H7 (cell line): ENCODE measurements at regions not wholly inside any gene's neighbourhood (a gene's known extent, or its start where the extent isn't known, plus 50 kb on each side); places are given as distances from the start of the nearest gene placed in this dataset.

Experiments used
- DNase-seq: peaks from one replicate; pipeline ENCODE4 v3.0.0; 2012
- H3K27me3 ChIP-seq: 2 replicates; pipeline ENCODE4 v1.6.0; 2011; ENCODE audit warnings: mild to moderate bottlenecking, low read length; ENCODE audit not compliant: control insufficient read depth, insufficient read depth
- H3K36me3 ChIP-seq: replicated peaks from 2 replicates; pipeline ENCODE4 v1.5.1; 2011; ENCODE audit warnings: low read length; ENCODE audit not compliant: control insufficient read depth, insufficient read depth
- H3K4me3 ChIP-seq: 2 replicates; pipeline ENCODE4 v1.5.1; 2011; ENCODE audit warnings: low read depth, mild to moderate bottlenecking, control low read depth, low read length, moderate library complexity; ENCODE audit not compliant: insufficient read depth

DNA sequence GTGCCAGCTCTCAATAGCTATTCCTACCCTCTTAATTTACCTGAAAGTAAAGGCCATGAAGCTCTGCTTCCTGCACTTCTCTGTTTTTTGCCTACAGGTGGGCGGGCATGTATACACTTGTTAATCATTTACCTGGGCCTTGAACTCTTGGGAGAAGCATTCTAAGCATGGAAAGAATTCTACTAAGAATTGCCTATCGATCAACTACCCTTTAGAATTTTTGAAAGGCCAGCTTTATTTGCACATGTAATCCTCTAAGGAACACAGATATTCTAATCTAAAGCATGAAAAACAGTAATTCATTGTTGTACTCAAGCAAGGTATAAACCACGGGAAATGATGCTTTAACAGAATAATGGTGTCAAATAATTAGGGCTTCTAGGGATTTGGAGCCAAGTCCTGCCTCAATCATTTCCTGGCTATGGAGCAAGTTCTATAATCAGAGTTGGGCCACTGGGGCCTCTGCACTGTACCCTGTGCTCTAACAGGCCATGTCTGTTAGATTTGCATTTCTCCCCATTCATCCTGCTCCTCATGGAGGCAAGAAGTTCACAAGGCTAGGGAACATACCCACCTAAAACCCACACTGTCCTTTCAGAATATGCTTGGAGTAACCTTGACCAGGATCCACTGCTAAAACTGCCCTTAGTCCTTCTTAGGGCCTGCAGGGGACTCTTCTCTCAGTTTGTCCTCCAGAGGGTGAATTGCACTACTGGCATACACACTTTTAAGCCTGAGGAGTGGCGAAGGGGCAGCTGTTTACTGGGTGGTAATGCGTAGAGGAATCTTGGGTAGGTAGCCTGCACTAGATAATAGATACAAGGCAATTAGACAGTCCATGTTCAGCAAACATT lies 276.4 kb upstream of the JAG1 start:
- DNase-seq, result no peak
- no peak overlapping the region for H3K4me3 ChIP-seq
- H3K36me3 ChIP-seq, result no peaks in the 10 kb centered on the region
- H3K27me3 ChIP-seq, result no peaks in the 10 kb centered on the region

DNA sequence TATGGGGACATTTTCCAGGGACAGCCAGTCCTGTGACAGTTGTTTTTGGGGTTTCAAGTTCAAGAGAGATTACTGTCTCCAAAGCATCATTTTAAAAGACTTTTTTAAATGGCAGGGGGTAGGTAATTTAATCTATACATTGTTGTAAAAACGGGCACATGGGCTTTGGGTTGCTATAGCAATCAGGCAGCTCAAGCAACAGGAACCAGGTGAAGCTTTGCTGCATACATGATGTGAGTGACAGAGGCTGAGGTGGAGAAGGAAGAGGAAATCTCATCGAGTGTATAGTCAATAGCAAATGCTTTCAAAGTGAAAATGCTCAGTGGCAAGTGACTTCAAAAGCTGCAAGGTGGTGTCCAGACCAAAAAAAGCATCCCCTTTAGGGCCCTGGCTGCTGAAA lies 277.4 kb upstream of the JAG1 start:
- no peaks in the 10 kb centered on the region for H3K27me3 ChIP-seq
- DNase-seq, result no peak

DNA sequence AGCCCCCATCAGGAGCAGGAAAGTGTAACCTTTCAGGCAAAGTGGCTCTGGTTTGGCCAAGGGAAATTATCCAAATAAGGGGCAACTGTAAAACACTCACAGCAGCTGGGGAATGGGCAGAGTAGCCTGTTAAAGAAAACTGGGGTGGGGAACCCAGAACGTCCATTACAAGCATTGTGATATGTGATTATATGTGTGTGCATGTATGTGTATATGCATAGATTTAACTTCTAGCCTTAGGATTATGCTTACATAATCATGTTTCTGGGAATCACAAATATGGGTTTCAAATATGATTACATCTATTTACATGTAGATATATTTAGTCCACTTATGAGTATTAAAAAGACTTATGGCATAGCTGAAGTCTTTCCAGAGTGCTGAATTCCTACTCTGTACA lies 278.1 kb upstream of the JAG1 start:
- H3K36me3 ChIP-seq, result no peaks in the 10 kb centered on the region
- H3K27me3 ChIP-seq, result no peaks in the 10 kb centered on the region
- no peak for DNase-seq
- no peak overlapping the region for H3K4me3 ChIP-seq

More for the DNA sequence above, 277.4 kb upstream of the JAG1 start:
- Histone ChIP-seq H3K4me3 (no peak overlapping the region), H3K36me3 (no peaks in the 10 kb centered on the region)

DNA sequence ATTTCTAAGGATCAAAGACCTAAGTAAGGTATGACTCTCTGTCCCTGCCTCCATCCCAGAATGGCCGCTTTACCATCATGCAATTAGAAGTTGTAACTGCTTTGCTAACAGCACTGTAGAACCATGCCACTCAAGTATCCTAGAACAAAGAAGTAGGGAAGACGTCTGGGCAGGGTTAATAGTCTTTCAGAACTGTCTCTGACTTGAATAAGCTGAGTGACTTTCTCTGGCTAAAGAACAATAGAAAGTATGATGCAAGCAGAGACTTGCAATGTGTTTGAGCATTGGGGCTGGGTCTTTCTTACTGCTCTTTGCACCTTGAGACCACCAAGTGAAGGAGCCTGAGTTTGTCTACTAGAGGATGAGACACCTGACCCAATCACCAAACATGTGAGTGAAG lies 279.6 kb upstream of the JAG1 start:
- Histone ChIP-seq H3K36me3 (no peaks in the 10 kb centered on the region), H3K4me3 (no peak overlapping the region), H3K27me3 (no peaks in the 10 kb centered on the region)
- DNase-seq, result no peak

DNA sequence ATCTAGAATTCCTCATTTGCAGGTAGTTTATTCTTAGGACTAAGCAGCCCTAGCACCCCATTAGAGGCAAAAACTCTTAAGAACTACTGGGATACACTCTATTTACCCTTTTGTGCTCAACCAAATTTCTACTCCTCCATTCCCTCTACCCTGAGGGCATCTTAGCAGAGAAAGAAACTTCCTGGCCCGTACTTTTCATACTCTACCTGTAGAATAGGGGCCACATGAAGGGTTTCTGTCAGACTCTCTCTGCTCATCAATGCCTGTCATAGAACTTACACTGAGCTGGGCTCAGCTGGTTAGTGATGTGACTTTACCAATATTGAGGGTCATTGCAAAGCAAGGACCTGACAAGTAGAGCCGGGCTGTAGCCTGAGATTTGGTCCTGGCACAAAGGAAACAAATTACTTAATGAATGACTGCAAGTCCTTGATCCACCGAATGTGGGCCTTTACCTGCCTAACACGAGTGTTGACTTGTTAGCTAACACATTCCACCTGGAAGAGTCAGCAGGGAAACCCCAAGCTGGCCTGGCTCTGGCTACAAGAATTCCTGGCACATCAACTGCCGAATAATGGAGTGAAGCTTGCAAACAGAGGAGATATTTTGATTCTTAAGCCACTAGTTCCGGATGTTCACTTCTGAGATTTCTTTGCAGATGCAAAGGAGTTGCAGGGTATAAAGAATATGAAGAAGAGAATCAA lies 280.5 kb upstream of the JAG1 start:
- Histone ChIP-seq H3K27me3 (no peaks in the 10 kb centered on the region), H3K4me3 (no peak overlapping the region), H3K36me3 (no peaks in the 10 kb centered on the region)
- DNase-seq, result no peak

DNA sequence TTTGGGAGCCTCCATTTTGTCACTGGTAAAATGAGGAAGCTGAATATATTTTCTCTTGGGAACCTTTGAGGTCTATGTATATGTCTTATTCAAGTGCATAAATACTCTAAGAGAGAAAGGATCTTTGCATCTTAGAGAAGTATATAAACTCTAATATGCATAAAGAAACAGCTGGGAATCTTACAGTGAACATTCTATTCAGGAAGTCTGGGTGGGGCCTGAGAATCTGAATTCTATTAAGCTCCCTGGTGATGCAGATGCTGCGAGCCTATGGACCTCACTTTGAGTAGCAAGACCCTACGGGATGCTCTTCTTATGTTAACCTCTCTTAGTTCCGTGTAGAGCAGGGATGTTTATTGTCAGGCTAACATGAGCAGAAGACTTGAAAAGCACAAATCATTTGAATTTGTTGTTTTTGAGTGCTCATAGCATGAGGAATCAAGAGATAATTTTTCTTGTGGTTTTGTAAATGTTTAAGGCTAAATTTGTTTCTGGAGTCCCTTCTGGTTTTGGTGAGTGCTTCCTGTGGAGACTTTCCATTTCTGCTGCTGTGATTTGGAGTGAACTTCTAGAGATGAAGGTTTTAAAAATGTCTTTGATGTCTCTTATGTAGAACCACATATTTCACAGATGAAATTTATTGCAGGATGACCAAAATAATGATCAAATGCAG lies 281.2 kb upstream of the JAG1 start:
- no peak for DNase-seq
- Histone ChIP-seq H3K4me3 (no peak overlapping the region), H3K36me3 (no peaks in the 10 kb centered on the region), H3K27me3 (no peaks in the 10 kb centered on the region)

DNA sequence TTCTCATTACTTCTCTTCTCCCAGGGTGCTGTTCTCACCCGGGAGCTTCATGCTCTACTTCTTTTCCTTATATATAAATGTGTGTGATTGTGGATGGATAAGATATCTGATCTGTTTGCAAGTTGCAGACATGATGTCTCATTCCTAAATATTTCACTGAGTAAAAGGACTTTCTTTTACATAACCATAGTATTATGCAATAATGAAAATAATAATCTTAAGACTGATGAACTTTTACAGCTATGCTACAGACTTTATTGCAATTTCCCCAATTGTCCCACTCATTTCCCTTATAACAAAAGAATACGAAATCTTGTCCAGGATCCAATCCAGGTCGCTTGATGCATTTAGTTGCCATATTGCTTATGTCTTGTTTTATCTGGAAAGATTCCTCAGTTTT lies 284.5 kb upstream of the JAG1 start:
- Histone ChIP-seq H3K36me3 (no peaks in the 10 kb centered on the region), H3K27me3 (no peaks in the 10 kb centered on the region), H3K4me3 (no peak overlapping the region)
- no peak for DNase-seq

DNA sequence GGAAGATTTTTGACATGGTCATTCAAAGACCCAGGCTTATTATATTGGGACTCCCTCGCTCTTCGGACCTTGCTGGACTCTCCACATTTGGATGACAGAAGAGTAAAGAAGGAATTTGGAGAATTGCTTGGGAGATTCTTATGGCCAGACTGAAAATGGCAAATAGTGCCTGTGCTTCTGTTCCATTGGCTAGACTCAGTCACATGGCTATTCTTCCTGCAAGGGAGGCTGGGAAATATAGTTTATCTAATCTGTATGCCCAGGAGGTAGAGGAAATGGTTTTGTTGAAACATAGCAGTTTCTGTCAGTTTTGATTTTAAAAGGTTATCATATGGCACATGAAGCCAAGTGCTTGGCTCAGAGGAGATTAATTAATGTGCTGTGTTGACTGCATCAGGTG lies 286.6 kb upstream of the JAG1 start:
- Histone ChIP-seq H3K4me3 (no peak overlapping the region), H3K36me3 (no peaks in the 10 kb centered on the region), H3K27me3 (no peaks in the 10 kb centered on the region)
- DNase-seq, result no peak

DNA sequence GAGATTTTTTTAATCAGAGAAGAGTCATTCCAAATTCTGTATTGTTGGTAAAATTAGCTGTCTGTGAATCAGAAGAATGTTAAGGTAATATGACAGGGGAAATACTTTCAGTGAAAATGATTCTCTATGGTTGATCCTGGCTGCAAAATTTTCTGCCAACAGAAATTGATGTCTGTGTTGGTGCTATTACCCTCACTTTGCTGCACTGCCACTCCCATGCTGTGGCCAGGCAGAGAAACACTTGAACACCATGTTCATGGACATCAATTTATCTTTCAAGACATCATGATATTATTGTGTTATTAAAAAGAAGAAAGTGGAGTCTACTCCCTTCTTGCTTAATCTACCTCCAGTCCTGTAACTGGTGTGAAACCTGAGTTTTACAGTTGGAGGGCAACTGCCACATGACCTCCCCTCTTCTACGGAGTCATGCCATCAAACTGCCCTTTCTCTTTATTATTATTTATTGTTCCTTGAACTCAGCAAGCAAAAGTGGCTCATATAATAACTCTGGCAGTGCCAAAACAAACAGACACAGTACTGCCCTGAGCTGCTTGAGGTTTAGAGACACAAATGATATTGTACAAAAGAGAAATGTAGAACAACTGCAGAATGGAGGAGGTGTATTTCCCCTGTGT lies 288.0 kb upstream of the JAG1 start:
- H3K4me3 ChIP-seq, result no peak overlapping the region
- H3K27me3 ChIP-seq, result no peaks in the 10 kb centered on the region
- no peak for DNase-seq
- H3K36me3 ChIP-seq, result no peaks in the 10 kb centered on the region

DNA sequence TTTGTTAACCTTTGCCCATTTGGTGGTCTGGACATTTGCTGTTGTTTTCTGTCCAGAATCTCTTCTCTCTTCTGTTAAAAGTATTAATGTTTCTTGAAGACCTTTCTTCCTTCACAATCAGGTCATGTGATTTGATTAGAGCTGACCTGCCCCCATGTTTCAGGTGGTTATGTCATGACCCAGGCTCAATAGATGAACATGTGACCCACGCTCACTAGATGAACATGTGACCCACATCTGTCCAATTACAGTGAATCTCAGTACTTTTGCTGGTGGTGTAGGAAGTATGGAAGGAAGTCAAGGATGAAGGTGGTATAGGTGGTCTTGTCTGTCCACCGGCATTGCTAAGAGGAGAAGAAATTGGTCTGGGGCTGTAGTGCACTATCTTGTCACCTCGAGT lies 289.1 kb upstream of the JAG1 start:
- Histone ChIP-seq H3K36me3 (no peaks in the 10 kb centered on the region), H3K4me3 (no peak overlapping the region), H3K27me3 (no peaks in the 10 kb centered on the region)
- DNase-seq, result no peak

DNA sequence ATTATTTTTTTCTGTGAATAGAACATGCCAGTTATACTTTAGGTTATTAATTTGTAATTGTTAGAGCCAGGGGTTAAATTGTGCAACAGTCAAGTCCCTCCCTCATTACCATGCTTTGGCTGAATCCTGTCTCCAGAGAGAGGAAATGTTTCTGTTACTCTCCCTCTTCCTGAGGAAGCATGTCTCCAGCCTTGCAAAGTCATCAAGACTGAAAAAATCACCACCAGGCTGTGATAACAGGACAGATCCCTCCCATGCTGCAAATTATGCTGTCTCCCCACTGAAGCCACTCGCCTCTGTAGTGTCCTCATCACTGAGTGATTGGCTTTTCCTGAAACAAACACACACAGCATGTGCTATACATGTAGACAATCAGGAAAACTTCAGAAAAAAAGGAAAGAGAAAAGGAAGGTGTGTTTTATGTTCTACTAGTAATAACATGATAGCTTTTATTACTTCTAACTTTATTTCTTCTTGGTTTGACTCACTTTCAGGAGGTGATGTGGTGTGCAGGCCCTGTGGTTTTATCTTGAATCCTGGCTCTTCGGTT lies 290.0 kb upstream of the JAG1 start:
- no peak for DNase-seq
- H3K36me3 ChIP-seq, result no peaks in the 10 kb centered on the region
- H3K4me3 ChIP-seq, result no peak overlapping the region
- H3K27me3 ChIP-seq, result no peaks in the 10 kb centered on the region

DNA sequence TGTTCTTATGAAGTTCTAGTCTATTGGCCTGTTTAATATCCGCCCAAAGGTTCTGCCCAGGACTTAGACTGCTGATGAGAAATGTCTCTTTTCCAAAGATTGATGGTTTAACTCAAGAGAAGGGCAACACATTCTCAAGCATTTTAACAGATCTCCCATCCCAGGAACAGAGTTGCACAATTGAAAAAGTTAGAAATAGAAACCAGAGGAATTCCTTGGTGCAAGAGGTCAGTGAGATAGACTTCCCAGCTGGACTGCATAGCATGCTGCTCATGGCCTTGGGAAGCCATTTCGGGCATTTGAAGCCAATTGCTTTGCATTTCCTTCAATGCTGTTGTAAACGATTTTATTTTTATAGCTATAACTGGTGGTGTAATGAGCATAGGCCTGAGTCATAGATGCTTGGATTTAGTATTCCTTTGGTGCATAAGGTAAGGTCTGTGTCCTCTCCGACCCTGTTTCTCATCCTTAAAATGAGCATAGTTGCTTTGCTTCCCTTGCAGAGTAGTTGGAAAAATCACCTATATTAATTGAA lies 292.2 kb upstream of the JAG1 start:
- no peaks in the 10 kb centered on the region for H3K27me3 ChIP-seq
- no peak overlapping the region for H3K4me3 ChIP-seq
- H3K36me3 ChIP-seq, result no peaks in the 10 kb centered on the region
- DNase-seq, result no peak

DNA sequence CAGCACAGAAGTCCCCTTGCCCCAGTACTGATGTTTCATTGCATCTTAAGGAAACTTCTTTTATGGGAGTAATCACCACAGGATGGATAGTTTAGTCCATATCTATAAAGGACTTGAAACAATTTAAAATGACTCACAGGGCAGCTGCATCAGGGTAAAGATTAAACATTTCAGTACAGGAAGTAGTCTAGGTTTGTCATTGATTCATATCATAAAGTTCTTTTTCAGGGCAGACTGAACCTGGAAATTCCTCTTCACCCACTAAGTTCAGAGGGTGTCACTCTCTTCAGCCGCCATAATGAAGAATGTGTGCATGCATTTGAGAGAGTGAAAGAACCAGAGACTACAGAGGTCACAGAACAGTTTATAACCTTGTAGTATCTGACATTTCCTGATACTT lies 296.3 kb upstream of the JAG1 start:
- H3K36me3 ChIP-seq, result no peaks in the 10 kb centered on the region
- no peak overlapping the region for H3K4me3 ChIP-seq
- H3K27me3 ChIP-seq, result no peaks in the 10 kb centered on the region
- no peak for DNase-seq

DNA sequence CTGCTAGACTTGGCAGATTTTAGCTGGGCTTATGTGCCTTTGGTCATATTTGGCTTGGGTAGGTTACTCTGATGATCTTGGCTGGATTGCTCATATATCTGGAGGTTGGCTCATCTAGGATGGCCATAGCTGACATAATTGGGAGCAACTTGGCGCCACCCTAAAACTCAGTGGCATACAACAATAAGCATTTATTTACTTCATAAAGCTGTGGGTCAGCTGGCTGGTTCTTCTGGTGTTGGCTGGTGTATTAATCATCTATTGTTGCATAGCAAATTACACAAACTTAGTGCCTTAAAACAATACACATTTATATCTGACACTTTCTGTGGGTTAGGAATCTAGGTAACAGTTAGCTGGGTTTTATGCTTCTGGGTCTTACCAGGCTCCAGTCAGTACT lies 297.3 kb upstream of the JAG1 start:
- Histone ChIP-seq H3K27me3 (no peaks in the 10 kb centered on the region), H3K4me3 (no peak overlapping the region)
- no peak for DNase-seq

More for the DNA sequence above, 297.3 kb upstream of the JAG1 start:
- H3K36me3 ChIP-seq, result no peaks in the 10 kb centered on the region
